ENCODE measurements at regions not wholly inside any gene's neighbourhood (a gene's known extent, or its start where the extent isn't known, plus 50 kb on each side); places are given as distances from the start of the nearest gene placed in this dataset.

GRCh38 chr2:7767902-7768301 lies 850.7 kb downstream of the RNF144A start:
- TF ChIP-seq HNF4G (IDR thresholded peaks at IDR 0.05) = no peak
- no peak for TF ChIP-seq CTCF (IDR thresholded peaks at IDR 0.05; ENCODE audit: low read depth, low read length, missing input control)
